GM21529 (cell line): ENCODE measurements at regions not wholly inside any gene's neighbourhood (a gene's known extent, or its start where the extent isn't known, plus 50 kb on each side); places are given as distances from the start of the nearest gene placed in this dataset.

Source experiments
- ATAC-seq: cut with Tn5 transposase; IDR thresholded peaks from one replicate; pipeline ENCODE4 v1.9.1; 2021; ENCODE audit not compliant: unreplicated experiment

DNA sequence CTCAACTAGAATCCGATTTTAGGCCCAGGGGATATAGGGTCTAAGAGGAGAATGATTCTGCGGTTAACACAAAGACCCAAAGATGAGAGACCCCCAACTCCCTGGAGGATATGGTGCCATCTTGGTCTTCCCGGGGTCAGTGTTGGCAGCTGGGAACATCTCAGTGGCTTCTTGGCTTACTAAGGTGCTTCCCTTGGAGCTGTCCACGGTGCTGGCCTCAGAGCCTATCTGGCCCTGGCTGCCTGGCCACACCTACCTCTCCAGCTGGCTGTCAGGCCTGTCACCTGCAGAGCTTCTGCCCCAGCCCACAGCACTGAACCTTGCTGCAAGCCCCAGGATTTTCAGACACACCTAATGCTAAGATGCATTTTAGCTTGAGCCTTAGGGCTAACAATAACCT lies 70.7 kb upstream of the THY1 start:
- ATAC-seq, result no peak

GRCh38 chr11:119491753-119492510 lies 69.0 kb upstream of the THY1 start:
- ATAC-seq, result no peak

DNA sequence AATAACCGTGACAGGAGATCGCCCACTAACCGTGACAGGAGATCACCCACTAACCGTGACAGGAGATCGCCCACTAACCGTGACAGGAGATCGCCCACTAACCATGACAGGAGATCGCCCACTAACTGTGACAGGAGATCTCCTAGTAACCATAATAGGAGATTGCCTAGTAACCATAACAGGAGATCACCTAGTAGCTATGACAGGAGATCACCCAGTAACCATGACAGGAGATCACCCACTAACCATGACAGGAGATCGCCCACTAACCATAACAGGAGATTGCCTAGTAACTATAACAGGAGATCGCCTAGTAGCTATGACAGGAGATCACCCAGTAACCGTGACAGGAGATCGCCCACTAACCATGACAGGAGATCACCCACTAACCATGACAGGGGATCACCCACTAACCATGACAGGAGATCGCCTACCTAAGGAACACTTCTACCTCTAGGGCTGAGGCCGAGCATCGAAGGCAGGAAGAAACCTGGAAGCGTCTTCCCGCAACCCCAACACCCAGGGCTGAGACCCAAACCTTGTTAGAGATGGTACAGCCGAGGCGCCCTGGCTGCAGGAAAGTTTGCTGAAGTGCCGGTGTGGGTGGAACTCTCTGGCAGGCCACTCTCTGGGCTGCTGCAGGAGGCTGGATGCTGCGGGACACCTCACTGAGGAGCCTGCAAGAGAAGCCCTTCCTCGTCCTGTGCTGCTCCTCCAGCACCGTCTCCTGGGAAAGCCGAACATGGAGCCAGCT lies 67.5 kb upstream of the THY1 start:
- no peak for ATAC-seq

DNA sequence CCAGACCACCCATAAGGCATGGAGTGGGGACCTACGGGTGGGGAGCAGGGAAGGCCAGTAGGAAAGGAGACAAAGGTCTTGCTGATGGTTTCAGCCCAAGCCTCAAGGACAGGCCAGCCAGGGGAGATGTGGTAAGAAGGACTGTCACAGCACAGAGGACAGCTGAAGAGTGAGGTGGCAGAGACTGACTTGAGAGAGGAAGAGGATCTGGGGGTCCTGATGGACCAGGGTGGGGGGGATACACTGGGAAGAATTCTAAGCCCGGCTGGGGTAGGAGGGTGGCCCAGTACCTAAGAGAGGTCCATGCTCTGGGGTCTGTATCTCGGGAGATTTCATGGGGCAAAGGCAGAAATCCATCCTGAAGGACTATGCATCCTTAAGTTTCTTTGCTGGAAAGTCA lies 66.1 kb upstream of the THY1 start:
- ATAC-seq, result no peak

GRCh38 chr11:119488256-119488995 lies 65.5 kb upstream of the THY1 start:
- ATAC-seq, result no peak

- ATAC-seq, result no peak
These were observed 63.8 kb upstream of the THY1 start for GRCh38 chr11:119486691-119487259.

- no peak for ATAC-seq
These were observed 63.0 kb upstream of the THY1 start for GRCh38 chr11:119486016-119486415.

- no peak for ATAC-seq
These were observed 62.0 kb upstream of the THY1 start for GRCh38 chr11:119484741-119485605.

DNA sequence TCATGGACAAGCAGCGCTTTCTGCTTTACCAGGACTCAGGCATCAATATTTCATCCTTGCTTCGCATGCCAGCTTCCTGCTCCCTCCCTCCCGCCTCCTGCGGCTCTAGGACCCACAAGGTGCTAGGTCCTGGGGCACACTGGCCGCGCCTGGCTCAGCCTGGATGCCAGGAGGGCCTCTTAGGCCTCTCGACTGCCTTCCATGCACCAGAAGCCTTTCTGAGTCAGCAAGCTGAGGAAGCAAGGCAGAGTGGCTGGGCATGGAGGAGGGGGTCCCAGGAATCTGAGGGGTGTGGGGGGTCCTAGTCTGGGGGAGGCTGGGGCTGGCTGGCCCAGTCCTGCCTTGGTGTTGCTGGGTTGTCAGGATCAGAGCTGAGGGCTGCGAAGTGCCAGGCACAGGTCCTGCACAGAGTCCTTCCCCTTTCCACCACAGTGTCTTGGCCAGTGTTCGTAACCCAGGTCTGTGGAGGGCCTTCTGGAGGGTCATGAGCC lies 61.0 kb upstream of the THY1 start:
- no peak for ATAC-seq

- no peak for ATAC-seq
These were observed 60.4 kb upstream of the THY1 start for GRCh38 chr11:119483341-119483880.

GRCh38 chr11:119482521-119483011 lies 59.6 kb upstream of the THY1 start:
- ATAC-seq, result no peak

GRCh38 chr11:119481667-119482400 lies 58.9 kb upstream of the THY1 start:
- peak; percentile 5 for ATAC-seq

- ATAC-seq, result peak; percentile 64
These were observed 58.2 kb upstream of the THY1 start for GRCh38 chr11:119481021-119481666.

DNA sequence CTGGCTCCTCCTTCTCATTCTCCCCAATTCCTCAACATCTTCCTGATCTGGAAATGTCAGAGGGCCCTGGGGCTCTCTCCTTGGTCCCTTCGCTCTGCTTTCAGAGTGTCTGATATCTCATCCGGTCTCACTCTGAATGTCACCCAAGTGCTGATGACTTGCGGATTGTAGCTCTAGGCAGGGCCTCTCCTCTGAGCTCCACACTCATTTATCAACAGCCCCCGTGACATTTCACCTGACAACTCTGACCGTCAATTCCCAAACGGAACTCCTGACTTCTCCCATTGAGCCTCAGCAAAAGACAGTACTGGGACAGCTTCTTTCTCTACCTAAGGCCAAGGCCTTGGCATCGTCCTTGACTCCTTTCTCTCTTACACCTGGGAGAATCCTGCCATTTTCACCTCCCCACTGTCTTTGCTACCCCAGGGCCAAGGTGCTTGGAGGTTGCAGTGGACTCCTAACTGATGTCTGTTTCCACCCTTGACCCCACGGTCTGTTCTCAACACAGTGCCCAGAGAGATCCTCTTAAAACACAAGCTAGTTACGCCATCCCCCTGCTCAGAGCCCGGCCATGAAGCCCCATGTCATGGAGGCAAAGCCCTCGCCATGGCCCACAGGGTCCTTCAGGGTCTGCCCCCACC lies 57.5 kb upstream of the THY1 start:
- no peak for ATAC-seq

DNA sequence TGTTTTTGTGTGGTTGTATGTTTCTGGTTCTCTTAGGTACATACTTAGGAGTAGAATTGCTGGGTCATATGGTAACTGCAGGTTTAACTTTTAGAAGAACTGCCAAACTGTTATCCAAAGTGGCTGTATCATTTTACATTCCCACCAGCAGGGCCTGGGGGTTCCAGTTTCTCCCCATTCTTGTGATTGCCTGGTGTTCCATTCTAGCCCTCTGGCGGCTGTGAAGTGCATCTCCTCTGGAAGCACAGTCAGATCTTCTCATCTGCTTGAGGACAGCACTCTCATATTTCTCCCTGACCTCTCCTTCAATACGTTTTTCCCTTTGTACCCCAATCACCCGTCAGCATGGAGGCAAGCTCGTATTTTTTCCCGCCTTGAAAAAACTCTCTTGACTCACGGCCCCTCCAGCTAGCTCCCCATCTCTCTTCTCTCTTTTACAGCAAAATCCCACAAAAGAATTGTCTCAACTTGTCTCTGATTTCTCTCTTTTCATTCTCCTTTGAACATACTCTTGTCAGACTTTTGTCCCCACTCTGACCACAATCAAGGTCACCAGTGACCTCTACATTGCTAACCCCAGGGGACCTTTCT lies 56.8 kb upstream of the THY1 start:
- ATAC-seq, result no peak

GRCh38 chr11:119478711-119479285 lies 55.8 kb upstream of the THY1 start:
- ATAC-seq, result no peak

DNA sequence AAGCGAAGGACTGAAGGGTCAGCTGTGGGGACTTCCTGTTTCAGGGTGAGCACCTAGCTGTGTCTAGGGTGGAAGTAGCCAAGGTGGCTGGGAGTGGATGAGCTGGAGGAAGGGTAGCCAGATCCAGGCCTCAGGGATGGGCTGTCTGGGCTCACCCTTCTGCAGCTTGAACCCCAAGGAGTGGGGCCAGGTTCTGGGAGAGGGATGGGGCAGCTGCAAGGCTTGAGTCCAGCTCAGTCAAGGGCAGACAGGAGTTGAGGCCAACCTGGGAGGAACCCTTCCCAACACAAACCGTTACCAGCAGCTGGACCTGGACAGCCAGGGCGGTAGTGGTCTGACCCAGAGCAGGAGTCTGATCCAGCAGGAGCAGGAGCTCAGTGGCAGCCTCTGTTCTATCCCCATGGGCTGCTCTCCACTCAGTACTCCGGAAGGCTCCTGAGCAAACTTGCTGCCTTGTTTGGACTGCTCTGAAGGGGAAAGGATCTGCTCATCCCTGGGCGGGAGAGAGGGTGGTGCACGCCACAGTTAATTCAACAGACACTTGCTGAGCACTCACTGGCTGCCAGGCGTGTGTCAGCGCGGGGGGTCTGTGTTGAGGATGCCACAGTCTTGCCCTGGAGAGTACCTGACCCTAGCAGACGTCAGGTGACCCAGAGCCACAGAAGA lies 53.8 kb upstream of the THY1 start:
- ATAC-seq, result no peak
